Ramos (cell line): ENCODE measurements at regions not wholly inside any gene's neighbourhood (a gene's known extent, or its start where the extent isn't known, plus 50 kb on each side); places are given as distances from the start of the nearest gene placed in this dataset.
"Not testable (repeated sequence)": the region's sequence is repeated elsewhere in the genome, so short reads cannot be mapped to it uniquely, and the experiment has no call there.

Source experiments
- in situ Hi-C: fragments of 300-500 bp; cut with MboI; formaldehyde crosslinking; loops from one replicate; pipeline ENCODE4 v1.14.3; 2022; ENCODE audit warnings: low sequenced_read_pairs; ENCODE audit not compliant: unreplicated experiment

GRCh38 chr2:76697439-76697838 is 824.7 kb downstream of the LRRTM4 start:
- in situ Hi-C loops = not testable (repeated sequence)

- in situ Hi-C loops = no loop called here
These were observed 829.3 kb downstream of the LRRTM4 start for GRCh38 chr2:76692908-76693307.

GRCh38 chr2:76688732-76689131 is 833.4 kb downstream of the LRRTM4 start:
- in situ Hi-C loops = no loop called here

- in situ Hi-C loops = no loop called here
These were observed 834.3 kb downstream of the LRRTM4 start for GRCh38 chr2:76687923-76688322.

- in situ Hi-C loops = no loop called here
These were observed 837.4 kb downstream of the LRRTM4 start for GRCh38 chr2:76684756-76685155.

GRCh38 chr2:76679025-76679396 is 843.2 kb downstream of the LRRTM4 start:
- in situ Hi-C loops = no loop called here

- in situ Hi-C loops = no loop called here
These were observed 843.7 kb downstream of the LRRTM4 start for GRCh38 chr2:76678383-76679024.

- in situ Hi-C loops = no loop called here
These were observed 847.0 kb downstream of the LRRTM4 start for GRCh38 chr2:76675212-76675611.

- in situ Hi-C loops = no loop called here
These were observed 849.4 kb downstream of the LRRTM4 start for GRCh38 chr2:76672798-76673197.

- in situ Hi-C loops = no loop called here
These were observed 852.2 kb downstream of the LRRTM4 start for GRCh38 chr2:76669966-76670465.

- in situ Hi-C loops = no loop called here
These were observed 853.9 kb downstream of the LRRTM4 start for GRCh38 chr2:76668279-76668678.

GRCh38 chr2:76667821-76668271 is 854.3 kb downstream of the LRRTM4 start:
- in situ Hi-C loops = no loop called here

GRCh38 chr2:76642129-76642528 is 880.0 kb downstream of the LRRTM4 start:
- in situ Hi-C loops = no loop called here

GRCh38 chr2:76641506-76641905 is 880.7 kb downstream of the LRRTM4 start:
- in situ Hi-C loops = no loop called here

- in situ Hi-C loops = no loop called here
These were observed 881.3 kb downstream of the LRRTM4 start for GRCh38 chr2:76640905-76641304.

- in situ Hi-C loops = no loop called here
These were observed 883.0 kb downstream of the LRRTM4 start for GRCh38 chr2:76639171-76639680.

- in situ Hi-C loops = no loop called here
These were observed 888.8 kb downstream of the LRRTM4 start for GRCh38 chr2:76633276-76633921.

GRCh38 chr2:76625101-76625500 is 897.1 kb downstream of the LRRTM4 start:
- in situ Hi-C loops = no loop called here

GRCh38 chr2:76613330-76613729 is 902.6 kb upstream of the GCFC2 start:
- in situ Hi-C loops = no loop called here

- in situ Hi-C loops = no loop called here
These were observed 902.0 kb upstream of the GCFC2 start for GRCh38 chr2:76612764-76613163.

GRCh38 chr2:76610451-76610850 is 899.7 kb upstream of the GCFC2 start:
- in situ Hi-C loops = no loop called here
